HG03442 (cell line): ENCODE measurements at regions not wholly inside any gene's neighbourhood (a gene's known extent, or its start where the extent isn't known, plus 50 kb on each side); places are given as distances from the start of the nearest gene placed in this dataset.
"Not testable (repeated sequence)": the region's sequence is repeated elsewhere in the genome, so short reads cannot be mapped to it uniquely, and the experiment has no call there.

Source experiments
- ATAC-seq: cut with Tn5 transposase; IDR thresholded peaks from one replicate; pipeline ENCODE4 v1.9.1; 2021; ENCODE audit warnings: mild to moderate bottlenecking, moderate library complexity; ENCODE audit not compliant: unreplicated experiment

- not testable (repeated sequence) for ATAC-seq
These were observed 306.9 kb downstream of the TSPY2 start for GRCh38 chrY:6552930-6553329.

GRCh38 chrY:6567030-6567429, 321.0 kb downstream of the TSPY2 start:
- ATAC-seq, result not testable (repeated sequence)
